WTC11 (cell line): ENCODE measurements at regions not wholly inside any gene's neighbourhood (a gene's known extent, or its start where the extent isn't known, plus 50 kb on each side); places are given as distances from the start of the nearest gene placed in this dataset.

ENCODE experiments used
- CREB1 ChIP-seq: sonication (generic); formaldehyde crosslinking; IDR thresholded peaks from 2 replicates; pipeline ENCODE4 v1.8.0; 2023; ENCODE audit warnings: mild to moderate bottlenecking, missing genetic modification reagents
- E2F4 ChIP-seq: sonication (generic); formaldehyde crosslinking; IDR thresholded peaks from 2 replicates; pipeline ENCODE4 v1.8.1; 2022; ENCODE audit warnings: low read depth, mild to moderate bottlenecking, moderate library complexity, missing genetic modification reagents, borderline replicate concordance
- ETV6 ChIP-seq: sonication (generic); formaldehyde crosslinking; IDR thresholded peaks from 2 replicates; pipeline ENCODE4 v1.8.1; 2022; ENCODE audit warnings: mild to moderate bottlenecking, missing genetic modification reagents
- FOXP1 ChIP-seq: sonication (generic); formaldehyde crosslinking; IDR thresholded peaks from 2 replicates; pipeline ENCODE4 v1.8.0; 2022; ENCODE audit warnings: missing genetic modification reagents, mild to moderate bottlenecking, moderate library complexity, borderline replicate concordance
- GABPB1 ChIP-seq: sonication (generic); formaldehyde crosslinking; IDR thresholded peaks from 2 replicates; pipeline ENCODE4 v1.8.1; 2023; ENCODE audit warnings: mild to moderate bottlenecking, missing genetic modification reagents
- JUN ChIP-seq: sonication (generic); formaldehyde crosslinking; IDR thresholded peaks from 2 replicates; pipeline ENCODE4 v1.8.0; 2023; ENCODE audit warnings: mild to moderate bottlenecking, missing genetic modification reagents
- KAT7 ChIP-seq: sonication (generic); formaldehyde crosslinking; IDR thresholded peaks from 2 replicates; pipeline ENCODE4 v1.8.1; 2023; ENCODE audit warnings: missing genetic modification reagents, mild to moderate bottlenecking, borderline replicate concordance
- NR1H2 ChIP-seq: sonication (generic); formaldehyde crosslinking; IDR thresholded peaks from 2 replicates; pipeline ENCODE4 v1.9.0; 2021; ENCODE audit warnings: mild to moderate bottlenecking, moderate library complexity, missing genetic modification reagents
- TCF7 ChIP-seq: sonication (generic); formaldehyde crosslinking; IDR thresholded peaks from 2 replicates; pipeline ENCODE4 v1.8.0; 2022; ENCODE audit warnings: mild to moderate bottlenecking, low read depth, missing genetic modification reagents, moderate library complexity
- TF ChIP-seq, protein P1 (sequence below): sonication (generic); formaldehyde crosslinking; conservative IDR thresholded peaks from 2 replicates; pipeline ENCODE4 v1.8.1; 2022; ENCODE audit warnings: mild to moderate bottlenecking, missing genetic modification reagents
- TF ChIP-seq, protein P2 (sequence below): sonication (generic); formaldehyde crosslinking; IDR thresholded peaks from 2 replicates; pipeline ENCODE4 v1.8.0; 2023; ENCODE audit warnings: missing genetic modification reagents
- TF ChIP-seq, protein P3 (sequence below): fragments of 200-600 bp; IDR thresholded peaks from 2 replicates; pipeline ENCODE4 v1.8.0; 2022; ENCODE audit warnings: antibody characterized with exemption
- TF ChIP-seq, protein P4 (sequence below): sonication (generic); formaldehyde crosslinking; IDR thresholded peaks from 2 replicates; pipeline ENCODE4 v1.8.1; 2023; ENCODE audit warnings: mild to moderate bottlenecking, missing genetic modification reagents, moderate library complexity

GRCh38 chr2:133732059-133732458 is 163.8 kb upstream of the NCKAP5 start:
- TF ChIP-seq KAT7 (CRISPR knock-in tag) (no peak), GABPB1 (CRISPR knock-in tag) (no peak), E2F4 (CRISPR knock-in tag) (no peak), FOXP1 (no peak), TCF7 (no peak), JUN (CRISPR knock-in tag) (no peak), NR1H2 (CRISPR knock-in tag) (no peak), ETV6 (CRISPR knock-in tag) (no peak), CREB1 (CRISPR knock-in tag) (no peak)
- TF ChIP-seq, protein P1, sequence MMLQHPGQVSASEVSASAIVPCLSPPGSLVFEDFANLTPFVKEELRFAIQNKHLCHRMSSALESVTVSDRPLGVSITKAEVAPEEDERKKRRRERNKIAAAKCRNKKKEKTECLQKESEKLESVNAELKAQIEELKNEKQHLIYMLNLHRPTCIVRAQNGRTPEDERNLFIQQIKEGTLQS = no peak
- TF ChIP-seq, protein P2, sequence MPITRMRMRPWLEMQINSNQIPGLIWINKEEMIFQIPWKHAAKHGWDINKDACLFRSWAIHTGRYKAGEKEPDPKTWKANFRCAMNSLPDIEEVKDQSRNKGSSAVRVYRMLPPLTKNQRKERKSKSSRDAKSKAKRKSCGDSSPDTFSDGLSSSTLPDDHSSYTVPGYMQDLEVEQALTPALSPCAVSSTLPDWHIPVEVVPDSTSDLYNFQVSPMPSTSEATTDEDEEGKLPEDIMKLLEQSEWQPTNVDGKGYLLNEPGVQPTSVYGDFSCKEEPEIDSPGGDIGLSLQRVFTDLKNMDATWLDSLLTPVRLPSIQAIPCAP (CRISPR knock-in tag) = no peak
- TF ChIP-seq, protein P3, sequence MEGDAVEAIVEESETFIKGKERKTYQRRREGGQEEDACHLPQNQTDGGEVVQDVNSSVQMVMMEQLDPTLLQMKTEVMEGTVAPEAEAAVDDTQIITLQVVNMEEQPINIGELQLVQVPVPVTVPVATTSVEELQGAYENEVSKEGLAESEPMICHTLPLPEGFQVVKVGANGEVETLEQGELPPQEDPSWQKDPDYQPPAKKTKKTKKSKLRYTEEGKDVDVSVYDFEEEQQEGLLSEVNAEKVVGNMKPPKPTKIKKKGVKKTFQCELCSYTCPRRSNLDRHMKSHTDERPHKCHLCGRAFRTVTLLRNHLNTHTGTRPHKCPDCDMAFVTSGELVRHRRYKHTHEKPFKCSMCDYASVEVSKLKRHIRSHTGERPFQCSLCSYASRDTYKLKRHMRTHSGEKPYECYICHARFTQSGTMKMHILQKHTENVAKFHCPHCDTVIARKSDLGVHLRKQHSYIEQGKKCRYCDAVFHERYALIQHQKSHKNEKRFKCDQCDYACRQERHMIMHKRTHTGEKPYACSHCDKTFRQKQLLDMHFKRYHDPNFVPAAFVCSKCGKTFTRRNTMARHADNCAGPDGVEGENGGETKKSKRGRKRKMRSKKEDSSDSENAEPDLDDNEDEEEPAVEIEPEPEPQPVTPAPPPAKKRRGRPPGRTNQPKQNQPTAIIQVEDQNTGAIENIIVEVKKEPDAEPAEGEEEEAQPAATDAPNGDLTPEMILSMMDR = no peak
- TF ChIP-seq, protein P4, sequence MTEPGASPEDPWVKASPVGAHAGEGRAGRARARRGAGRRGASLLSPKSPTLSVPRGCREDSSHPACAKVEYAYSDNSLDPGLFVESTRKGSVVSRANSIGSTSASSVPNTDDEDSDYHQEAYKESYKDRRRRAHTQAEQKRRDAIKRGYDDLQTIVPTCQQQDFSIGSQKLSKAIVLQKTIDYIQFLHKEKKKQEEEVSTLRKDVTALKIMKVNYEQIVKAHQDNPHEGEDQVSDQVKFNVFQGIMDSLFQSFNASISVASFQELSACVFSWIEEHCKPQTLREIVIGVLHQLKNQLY (CRISPR knock-in tag) = no peak
